ENCODE measurements at regions not wholly inside any gene's neighbourhood (a gene's known extent, or its start where the extent isn't known, plus 50 kb on each side); places are given as distances from the start of the nearest gene placed in this dataset.

GRCh38 chr10:44682507-44682906, 228.6 kb upstream of the TMEM72 start:
- no peak for DNase-seq (ENCODE audit: low read depth in 2 of 2)

GRCh38 chr10:44684661-44685060, 226.5 kb upstream of the TMEM72 start:
- no peak for DNase-seq (ENCODE audit: low read depth in 2 of 2)

- DNase-seq (ENCODE audit: low read depth in 2 of 2) = no peak
Observed at GRCh38 chr10:44685220-44685619, 225.9 kb upstream of the TMEM72 start.

GRCh38 chr10:44685747-44686146, 225.4 kb upstream of the TMEM72 start:
- no peak for DNase-seq (ENCODE audit: low read depth in 2 of 2)

- no peak for DNase-seq (ENCODE audit: low read depth in 2 of 2)
Observed at GRCh38 chr10:44689368-44689767, 221.8 kb upstream of the TMEM72 start.

GRCh38 chr10:44696496-44696895, 214.6 kb upstream of the TMEM72 start:
- DNase-seq (ENCODE audit: low read depth in 2 of 2) = no peak

GRCh38 chr10:44697116-44697515, 214.0 kb upstream of the TMEM72 start:
- no peak for DNase-seq (ENCODE audit: low read depth in 2 of 2)

- DNase-seq (ENCODE audit: low read depth in 2 of 2) = no peak
Observed at GRCh38 chr10:44702531-44702930, 208.6 kb upstream of the TMEM72 start.

GRCh38 chr10:44703241-44704155, 207.6 kb upstream of the TMEM72 start:
- no peak for DNase-seq (ENCODE audit: low read depth in 2 of 2)

GRCh38 chr10:44704616-44705015, 206.5 kb upstream of the TMEM72 start:
- no peak for DNase-seq (ENCODE audit: low read depth in 2 of 2)

- no peak for DNase-seq (ENCODE audit: low read depth in 2 of 2)
Observed at GRCh38 chr10:44706745-44707144, 204.4 kb upstream of the TMEM72 start.

- DNase-seq (ENCODE audit: low read depth in 2 of 2) = no peak
Observed at GRCh38 chr10:44713307-44713706, 197.8 kb upstream of the TMEM72 start.

GRCh38 chr10:44714451-44714850, 196.7 kb upstream of the TMEM72 start:
- no peak for DNase-seq (ENCODE audit: low read depth in 2 of 2)

GRCh38 chr10:44715136-44715535, 196.0 kb upstream of the TMEM72 start:
- DNase-seq (ENCODE audit: low read depth in 2 of 2) = no peak

- DNase-seq (ENCODE audit: low read depth in 2 of 2) = no peak
Observed at GRCh38 chr10:44716470-44717015, 194.6 kb upstream of the TMEM72 start.

GRCh38 chr10:44723082-44723481, 188.1 kb upstream of the TMEM72 start:
- DNase-seq (ENCODE audit: low read depth in 2 of 2) = no peak

- no peak for DNase-seq (ENCODE audit: low read depth in 2 of 2)
Observed at GRCh38 chr10:44723619-44724325, 187.4 kb upstream of the TMEM72 start.

GRCh38 chr10:44724415-44725174, 186.5 kb upstream of the TMEM72 start:
- DNase-seq (ENCODE audit: low read depth in 2 of 2) = no peak

GRCh38 chr10:44725404-44725803, 185.7 kb upstream of the TMEM72 start:
- DNase-seq (ENCODE audit: low read depth in 2 of 2) = no peak

GRCh38 chr10:44731283-44731682, 179.9 kb upstream of the TMEM72 start:
- DNase-seq (ENCODE audit: low read depth in 2 of 2) = no peak

GRCh38 chr10:44733501-44734488, 177.3 kb upstream of the TMEM72 start:
- no peak for DNase-seq (ENCODE audit: low read depth in 2 of 2)
